GM12878 (cell line): ENCODE measurements at regions not wholly inside any gene's neighbourhood (a gene's known extent, or its start where the extent isn't known, plus 50 kb on each side); places are given as distances from the start of the nearest gene placed in this dataset.

Source experiments
- ATAC-seq: fragments of 200-7000 bp; cut with Tn5 transposase; 3 replicates; pipeline ENCODE4 v1.9.1; 2020; ENCODE audit warnings: mild to moderate bottlenecking, moderate library complexity
- BruUV-seq: library from RNA; stranded (reverse); fragments of 400-500 nt; replicated peaks from 2 replicates; lab custom pipeline; 2021; lab: Mats Ljungman, UMichigan
- CTCF ChIA-PET: fragments of 300-600 bp; sonication (Branson Sonifier 250); formaldehyde crosslinking; extraction: SDS; loops from one replicate; lab custom pipeline; 2021; ENCODE audit warnings: inconsistent platforms; lab: Yijun Ruan, JAX
- POLR2A ChIA-PET: fragments of 350-600 bp; formaldehyde crosslinking; extraction: SDS; loops from one replicate; lab custom pipeline; 2021; ENCODE audit warnings: inconsistent platforms; lab: Charles Lee
- RAD21 ChIA-PET: fragments of 300-600 bp; sonication (Branson Sonifier 250); formaldehyde crosslinking; loops from one replicate; lab custom pipeline; 2023; ENCODE audit warnings: antibody characterized with exemption; ENCODE audit not compliant: unreplicated experiment; lab: Charles Lee
- SMC1A ChIA-PET: fragments of 300-600 bp; sonication (Branson Sonifier 250); formaldehyde crosslinking; loops from one replicate; lab custom pipeline; 2023; ENCODE audit not compliant: unreplicated experiment, uncharacterized antibody; lab: Charles Lee
- DNase-seq: peaks from one replicate; pipeline ENCODE4 v3.0.0-alpha.2; 2011; ENCODE audit warnings: low read depth, low spot score
- FAIRE-seq: peaks from 3 replicates; lab custom pipeline; 2011; peaks lifted over from hg19 to GRCh38; lab: Jason Lieb, UNC
- H2AFZ ChIP-seq: 2 replicates; pipeline ENCODE4 v1.6.0; 2011; ENCODE audit warnings: low read depth, low read length, control low read depth; ENCODE audit not compliant: control insufficient read depth
- H3K27ac ChIP-seq: 2 replicates; pipeline ENCODE4 v1.5.1; 2011; ENCODE audit warnings: control low read depth; ENCODE audit not compliant: control insufficient read depth, insufficient read depth
- H3K27me3 ChIP-seq, 2 experiments: replicated peaks in 1 of 2; 2 replicates each; pipeline versions ENCODE4 v1.6.0 to v1.6.1; 2011; ENCODE audit warnings: low read length in 1 of 2; ENCODE audit not compliant: control insufficient read depth in 2 of 2, insufficient read depth in 2 of 2
- H3K36me3 ChIP-seq, 2 experiments: 2 replicates each; pipeline ENCODE4 v1.5.1; 2011; ENCODE audit warnings: low read length in 1 of 2; ENCODE audit not compliant: control insufficient read depth in 2 of 2, insufficient read depth in 2 of 2
- H3K4me1 ChIP-seq: 2 replicates; pipeline ENCODE4 v1.6.1; 2011; ENCODE audit warnings: mild to moderate bottlenecking, low read length, moderate library complexity, mixed read lengths; ENCODE audit not compliant: control insufficient read depth, insufficient read depth
- H3K4me2 ChIP-seq: 2 replicates; pipeline ENCODE4 v1.6.0; 2011; ENCODE audit warnings: control low read depth; ENCODE audit not compliant: control insufficient read depth, insufficient read depth
- H3K4me3 ChIP-seq: fragments of 200-600 bp; sonication (generic); 2 replicates; pipeline ENCODE4 v1.5.1; 2016
- H3K79me2 ChIP-seq: 2 replicates; pipeline ENCODE4 v1.6.0; 2011; ENCODE audit warnings: low read length; ENCODE audit not compliant: control insufficient read depth, insufficient read depth
- H3K9ac ChIP-seq: 2 replicates; pipeline ENCODE4 v1.8.0; 2011; ENCODE audit warnings: low read length, control low read depth, mixed read lengths; ENCODE audit not compliant: control insufficient read depth, insufficient read depth
- H3K9me3 ChIP-seq: replicated peaks from 3 replicates; pipeline ENCODE4 v1.5.1; 2011; ENCODE audit warnings: mild to moderate bottlenecking, low read length; ENCODE audit not compliant: control insufficient read depth, insufficient read depth
- H4K20me1 ChIP-seq: 2 replicates; pipeline ENCODE4 v1.6.0; 2011; ENCODE audit not compliant: control insufficient read depth, insufficient read depth
- ATF3 ChIP-seq: IDR thresholded peaks from 2 replicates; pipeline ENCODE4 v1.6.1; 2011; ENCODE audit warnings: low read depth, mild to moderate bottlenecking, low read length, moderate library complexity, borderline replicate concordance; ENCODE audit errors: extremely low read depth
- BACH1 ChIP-seq: fragments of 450-650 bp; IDR thresholded peaks from 2 replicates; pipeline ENCODE4 v1.6.1; 2017; ENCODE audit warnings: mild to moderate bottlenecking, borderline replicate concordance
- BCLAF1 ChIP-seq: fragments of 450-650 bp; IDR thresholded peaks from 2 replicates; pipeline ENCODE4 v1.6.1; 2017; ENCODE audit warnings: antibody characterized with exemption, mild to moderate bottlenecking, moderate library complexity
- CBX3 ChIP-seq: fragments of 200-600 bp; sonication (generic); IDR thresholded peaks from 2 replicates; pipeline ENCODE4 v1.6.1; 2016; ENCODE audit warnings: low read depth, borderline replicate concordance
- CREM ChIP-seq: IDR thresholded peaks from 2 replicates; pipeline ENCODE4 v1.6.1; 2014; ENCODE audit warnings: antibody characterized with exemption, low read depth
- E2F4 ChIP-seq: IDR thresholded peaks from 2 replicates; pipeline ENCODE4 v1.6.1; 2012; ENCODE audit warnings: low read depth, low read length, improper control_type of control experiment
- EGR1 ChIP-seq, 2 experiments: IDR thresholded peaks; 1 replicate in 1 of 2; 2 replicates in 1 of 2; pipeline ENCODE4 v1.6.1; 2011 to 2012; ENCODE audit warnings: low read depth in 2 of 2, low read length in 2 of 2, borderline replicate concordance in 1 of 2, mild to moderate bottlenecking in 1 of 2, moderate library complexity in 1 of 2
- ETV6 ChIP-seq, 2 experiments: fragments of 450-650 bp in 1 of 2; IDR thresholded peaks in 1 of 2; conservative IDR thresholded peaks in 1 of 2; 2 replicates each; pipeline ENCODE4 v1.6.1; 2014; ENCODE audit warnings: antibody characterized with exemption in 1 of 2, borderline replicate concordance in 1 of 2, low read depth in 1 of 2, mild to moderate bottlenecking in 1 of 2, moderate library complexity in 1 of 2
- FOXK2 ChIP-seq: fragments of 450-650 bp; IDR thresholded peaks from 2 replicates; pipeline ENCODE4 v1.6.1; 2017; ENCODE audit warnings: mild to moderate bottlenecking, moderate library complexity
- HCFC1 ChIP-seq: fragments of 150-350 bp; IDR thresholded peaks from 2 replicates; pipeline ENCODE4 v1.6.1; 2014; ENCODE audit warnings: low read length
- IRF5 ChIP-seq: fragments of 450-650 bp; IDR thresholded peaks from 2 replicates; pipeline ENCODE4 v1.6.1; 2017; ENCODE audit warnings: borderline replicate concordance
- MLLT1 ChIP-seq: fragments of 450-650 bp; IDR thresholded peaks from 2 replicates; pipeline ENCODE4 v1.6.1; 2016; ENCODE audit warnings: mild to moderate bottlenecking
- MTA2 ChIP-seq: fragments of 450-650 bp; IDR thresholded peaks from 2 replicates; pipeline ENCODE4 v1.6.1; 2016; ENCODE audit warnings: low read depth, mild to moderate bottlenecking, moderate library complexity
- RELB ChIP-seq: fragments of 450-650 bp; IDR thresholded peaks from 2 replicates; pipeline ENCODE4 v1.6.1; 2017; ENCODE audit warnings: low read depth, mild to moderate bottlenecking, moderate library complexity
- SMAD1 ChIP-seq: fragments of 450-650 bp; IDR thresholded peaks from 2 replicates; pipeline ENCODE4 v1.6.1; 2018; ENCODE audit warnings: mild to moderate bottlenecking, low read depth; ENCODE audit not compliant: partially characterized antibody
- TARDBP ChIP-seq: IDR thresholded peaks from 2 replicates; pipeline ENCODE4 v1.6.1; 2016; ENCODE audit warnings: borderline replicate concordance
- WGBS: methylation state at CpG from one replicate; pipeline ENCODE4 v1.1.6; 2016; ENCODE audit warnings: low lambda C conversion rate; ENCODE audit not compliant: insufficient replicate concordance, insufficient coverage; ENCODE audit errors: missing lambda C conversion rate; 5-methylcytosine and 5-hydroxymethylcytosine counted together
- in situ Hi-C: fragments of 300-500 bp; cut with MboI; formaldehyde crosslinking; loops from 9 replicates; pipeline ENCODE4 v1.14.3; 2018; ENCODE audit warnings: mixed read lengths
- intact Hi-C: fragments of 100-400 bp; cut with micrococcal nuclease; formaldehyde crosslinking; loops from one replicate; pipeline ENCODE4 v1.14.2; 2022; ENCODE audit not compliant: unreplicated experiment

- no peak overlapping the region for H3K4me3 ChIP-seq
- ChIA-PET POLR2A (no interaction called here), RAD21 (no interaction called here), SMC1A (no interaction called here), CTCF (no interaction called here)
- DNase-seq (no peak), FAIRE-seq (no peak), ATAC-seq (no peak)
- no peaks in the 10 kb centered on the region for H3K27me3 ChIP-seq
- H3K9me3 ChIP-seq: no peaks in the 10 kb centered on the region
- no peak overlapping the region for H3K4me2 ChIP-seq
- H3K9ac ChIP-seq: no peak overlapping the region
- no peaks in the 10 kb centered on the region for H4K20me1 ChIP-seq
- intact Hi-C loops (no loop called here), in situ Hi-C loops (no loop called here)
- H3K36me3 ChIP-seq: no peaks in the 10 kb centered on the region
- no peaks in the 10 kb centered on the region for H3K79me2 ChIP-seq
- no peak for TF ChIP-seq ATF3
- TF ChIP-seq BACH1: no peak
- no peak for TF ChIP-seq EGR1 (IDR thresholded peaks at IDR 0.05; ENCODE audit: borderline replicate concordance in 1 of 2, low read depth in 2 of 2, low read length in 2 of 2)
- TF ChIP-seq MLLT1: no peak
- TF ChIP-seq IRF5: no peak
- no peak for TF ChIP-seq HCFC1
- TF ChIP-seq ETV6 (conservative IDR thresholded peaks at IDR 0.05 in 1 of 2, IDR thresholded peaks at IDR 0.05 in 1 of 2; ENCODE audit: borderline replicate concordance in 1 of 2, low read depth in 1 of 2): no peak
- TF ChIP-seq E2F4: no peak
- no peak for TF ChIP-seq SMAD1
- TF ChIP-seq BCLAF1: no peak
- no peak for TF ChIP-seq MTA2
- no peak for TF ChIP-seq CBX3
- TF ChIP-seq TARDBP: no peak
- no peak for TF ChIP-seq CREM
- TF ChIP-seq FOXK2: no peak
- TF ChIP-seq RELB: no peak
- BruUV-seq: no TSS peak
- H3K27ac ChIP-seq: no peak overlapping the region
- H3K4me1 ChIP-seq: no peaks in the 10 kb centered on the region
- WGBS: 50% methylated on average over 1 of the region's 1 CpG
- H2AFZ ChIP-seq: no peak overlapping the region
Observed at GRCh38 chrX:133475521-133475920, 60.2 kb upstream of the GPC4 start.
